OCI-LY7 (cell line): ENCODE measurements at regions not wholly inside any gene's neighbourhood (a gene's known extent, or its start where the extent isn't known, plus 50 kb on each side); places are given as distances from the start of the nearest gene placed in this dataset.

ENCODE experiments used
- EZH2phosphoT487 ChIP-seq: fragments of 200-600 bp; sonication (generic); IDR thresholded peaks from 2 replicates; pipeline ENCODE4 v1.6.1; 2018; ENCODE audit warnings: low read depth, borderline replicate concordance, mild to moderate bottlenecking, mixed run types, antibody characterized with exemption, low read length, moderate library complexity, mixed read lengths
- TF ChIP-seq, protein P1 (sequence below): fragments of 200-600 bp; sonication (generic); conservative IDR thresholded peaks from 2 replicates; pipeline ENCODE4 v1.5.1; 2014; ENCODE audit warnings: mild to moderate bottlenecking, antibody characterized with exemption, low read length, moderate library complexity, mixed read lengths

DNA sequence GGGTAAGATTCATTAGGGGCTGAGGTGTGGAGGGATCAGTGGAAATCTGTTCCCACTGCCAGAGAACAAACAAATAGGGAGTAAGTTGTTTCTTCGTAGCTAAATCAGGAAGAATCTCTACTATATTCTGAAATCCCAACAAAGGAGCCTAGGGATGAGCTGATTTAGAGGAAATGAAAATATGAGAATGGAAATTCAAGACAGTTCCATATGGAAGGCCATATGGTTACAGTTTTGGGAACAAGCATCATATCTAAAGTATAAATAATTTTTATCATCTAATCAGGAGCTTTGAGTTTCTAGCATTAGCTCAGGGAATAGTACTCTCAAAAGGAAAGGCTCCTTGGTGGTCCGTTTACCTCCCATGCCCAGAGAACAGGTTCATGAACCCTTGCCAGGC lies 218.2 kb downstream of the AASDH start:
- TF ChIP-seq, protein P1, sequence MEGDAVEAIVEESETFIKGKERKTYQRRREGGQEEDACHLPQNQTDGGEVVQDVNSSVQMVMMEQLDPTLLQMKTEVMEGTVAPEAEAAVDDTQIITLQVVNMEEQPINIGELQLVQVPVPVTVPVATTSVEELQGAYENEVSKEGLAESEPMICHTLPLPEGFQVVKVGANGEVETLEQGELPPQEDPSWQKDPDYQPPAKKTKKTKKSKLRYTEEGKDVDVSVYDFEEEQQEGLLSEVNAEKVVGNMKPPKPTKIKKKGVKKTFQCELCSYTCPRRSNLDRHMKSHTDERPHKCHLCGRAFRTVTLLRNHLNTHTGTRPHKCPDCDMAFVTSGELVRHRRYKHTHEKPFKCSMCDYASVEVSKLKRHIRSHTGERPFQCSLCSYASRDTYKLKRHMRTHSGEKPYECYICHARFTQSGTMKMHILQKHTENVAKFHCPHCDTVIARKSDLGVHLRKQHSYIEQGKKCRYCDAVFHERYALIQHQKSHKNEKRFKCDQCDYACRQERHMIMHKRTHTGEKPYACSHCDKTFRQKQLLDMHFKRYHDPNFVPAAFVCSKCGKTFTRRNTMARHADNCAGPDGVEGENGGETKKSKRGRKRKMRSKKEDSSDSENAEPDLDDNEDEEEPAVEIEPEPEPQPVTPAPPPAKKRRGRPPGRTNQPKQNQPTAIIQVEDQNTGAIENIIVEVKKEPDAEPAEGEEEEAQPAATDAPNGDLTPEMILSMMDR, result no peak
- TF ChIP-seq EZH2phosphoT487, result no peak
